GM10248 (cell line): ENCODE measurements at regions not wholly inside any gene's neighbourhood (a gene's known extent, or its start where the extent isn't known, plus 50 kb on each side); places are given as distances from the start of the nearest gene placed in this dataset.

ENCODE experiments used
- CTCF ChIA-PET: fragments of 300-600 bp; sonication (Branson Sonifier 250); formaldehyde crosslinking; extraction: SDS; loops from one replicate; lab custom pipeline; 2021; ENCODE audit warnings: antibody characterized with exemption; lab: Yijun Ruan, JAX
- POLR2A ChIA-PET: fragments of 350-650 bp; sonication (Branson Sonifier 250); formaldehyde crosslinking; extraction: SDS; loops from one replicate; lab custom pipeline; 2020; ENCODE audit warnings: antibody characterized with exemption; lab: Yijun Ruan, JAX
- DNase-seq: peaks from one replicate; pipeline ENCODE4 v3.0.0; 2012; ENCODE audit errors: extremely low spot score
- TF ChIP-seq, protein P1 (sequence below): IDR thresholded peaks from 2 replicates; pipeline ENCODE4 v1.5.1; 2012; ENCODE audit warnings: mild to moderate bottlenecking, low read depth; ENCODE audit errors: extremely low read depth, missing control alignments, control extremely low read depth

GRCh38 chr4:187469627-187470026 is 525.9 kb upstream of the ZFP42 start:
- POLR2A ChIA-PET: no interaction called here
- CTCF ChIA-PET: interaction anchor here (1.8 to 2.0 kb wide), 2 partner anchors 9 to 13 kb away, joined by 4 to 15 read pairs; no protein-coding TSS in a partner anchor
- DNase-seq: no peak
- TF ChIP-seq, protein P1, sequence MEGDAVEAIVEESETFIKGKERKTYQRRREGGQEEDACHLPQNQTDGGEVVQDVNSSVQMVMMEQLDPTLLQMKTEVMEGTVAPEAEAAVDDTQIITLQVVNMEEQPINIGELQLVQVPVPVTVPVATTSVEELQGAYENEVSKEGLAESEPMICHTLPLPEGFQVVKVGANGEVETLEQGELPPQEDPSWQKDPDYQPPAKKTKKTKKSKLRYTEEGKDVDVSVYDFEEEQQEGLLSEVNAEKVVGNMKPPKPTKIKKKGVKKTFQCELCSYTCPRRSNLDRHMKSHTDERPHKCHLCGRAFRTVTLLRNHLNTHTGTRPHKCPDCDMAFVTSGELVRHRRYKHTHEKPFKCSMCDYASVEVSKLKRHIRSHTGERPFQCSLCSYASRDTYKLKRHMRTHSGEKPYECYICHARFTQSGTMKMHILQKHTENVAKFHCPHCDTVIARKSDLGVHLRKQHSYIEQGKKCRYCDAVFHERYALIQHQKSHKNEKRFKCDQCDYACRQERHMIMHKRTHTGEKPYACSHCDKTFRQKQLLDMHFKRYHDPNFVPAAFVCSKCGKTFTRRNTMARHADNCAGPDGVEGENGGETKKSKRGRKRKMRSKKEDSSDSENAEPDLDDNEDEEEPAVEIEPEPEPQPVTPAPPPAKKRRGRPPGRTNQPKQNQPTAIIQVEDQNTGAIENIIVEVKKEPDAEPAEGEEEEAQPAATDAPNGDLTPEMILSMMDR: no peak

DNA sequence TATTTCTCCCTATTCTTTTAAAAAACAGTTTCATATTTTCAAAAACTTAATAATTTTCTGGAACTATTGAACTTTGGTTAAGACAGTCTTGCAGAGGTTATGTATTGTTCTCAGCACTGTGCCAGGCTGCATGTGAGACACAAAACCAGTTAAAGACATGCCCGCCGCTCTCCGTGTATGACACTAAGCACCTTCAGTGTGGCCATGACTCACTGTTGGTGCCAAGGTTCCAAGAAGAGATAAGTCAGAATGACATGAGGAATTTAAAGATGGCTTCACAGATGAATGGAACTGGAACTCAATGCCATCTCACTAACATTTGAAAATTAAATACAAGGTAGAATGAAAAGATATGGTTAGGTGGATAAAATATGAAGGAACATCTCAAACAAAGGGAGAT is 525.5 kb upstream of the ZFP42 start:
- POLR2A ChIA-PET: no interaction called here
- DNase-seq: no peak
- CTCF ChIA-PET: interaction anchor here (1.8 kb wide), 1 partner anchor 13 kb away, joined by 4 read pairs; no protein-coding TSS in a partner anchor
- TF ChIP-seq, protein P1: no peak

DNA sequence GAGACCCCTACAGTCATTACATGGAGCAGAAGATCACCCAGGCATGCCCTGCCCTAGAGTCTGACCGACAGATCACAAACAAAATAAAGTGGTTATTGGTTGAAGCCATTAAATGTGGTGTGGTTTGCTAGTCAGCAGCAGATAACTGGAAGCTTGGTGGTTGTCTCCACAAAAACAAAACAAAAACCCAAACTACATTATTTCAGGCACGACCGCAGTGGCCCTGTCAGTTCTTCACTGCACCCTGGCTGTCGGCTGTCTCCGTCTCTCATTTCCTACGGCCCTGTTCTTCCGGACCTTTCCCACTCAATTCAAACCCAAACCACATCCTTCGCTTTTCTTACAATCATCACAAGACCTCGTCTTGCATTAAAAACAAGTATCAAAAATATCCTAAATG is 521.3 kb upstream of the ZFP42 start:
- POLR2A ChIA-PET: no interaction called here
- TF ChIP-seq, protein P1: no peak
- DNase-seq: no peak
- CTCF ChIA-PET: no interaction called here

DNA sequence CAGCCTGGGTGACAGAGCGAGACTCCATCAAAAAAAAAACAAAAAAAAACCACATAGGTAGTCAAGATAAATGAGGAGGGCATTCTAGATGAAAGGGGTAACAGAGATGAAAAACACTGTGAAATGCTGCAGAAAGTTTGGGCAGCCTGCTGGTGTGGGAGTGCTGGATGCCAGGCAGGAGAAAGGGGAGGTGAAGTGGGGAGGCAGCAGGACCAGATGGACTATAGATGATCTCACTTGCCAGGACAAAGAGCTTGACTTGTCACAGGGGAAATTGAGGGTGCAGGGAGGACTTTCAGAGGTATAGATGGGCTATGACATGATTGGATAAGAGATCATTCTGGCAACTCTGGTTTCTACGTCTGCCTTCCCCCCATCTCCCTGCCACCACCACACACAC is 519.7 kb upstream of the ZFP42 start:
- DNase-seq: no peak
- POLR2A ChIA-PET: no interaction called here
- TF ChIP-seq, protein P1: no peak
- CTCF ChIA-PET: no interaction called here

GRCh38 chr4:187477224-187477623 is 518.3 kb upstream of the ZFP42 start:
- ChIA-PET CTCF (interaction anchor here (3.8 kb wide), 1 partner anchor 9 kb away, joined by 15 read pairs; no protein-coding TSS in a partner anchor), POLR2A (no interaction called here)
- DNase-seq: no peak
- TF ChIP-seq, protein P1: no peak

DNA sequence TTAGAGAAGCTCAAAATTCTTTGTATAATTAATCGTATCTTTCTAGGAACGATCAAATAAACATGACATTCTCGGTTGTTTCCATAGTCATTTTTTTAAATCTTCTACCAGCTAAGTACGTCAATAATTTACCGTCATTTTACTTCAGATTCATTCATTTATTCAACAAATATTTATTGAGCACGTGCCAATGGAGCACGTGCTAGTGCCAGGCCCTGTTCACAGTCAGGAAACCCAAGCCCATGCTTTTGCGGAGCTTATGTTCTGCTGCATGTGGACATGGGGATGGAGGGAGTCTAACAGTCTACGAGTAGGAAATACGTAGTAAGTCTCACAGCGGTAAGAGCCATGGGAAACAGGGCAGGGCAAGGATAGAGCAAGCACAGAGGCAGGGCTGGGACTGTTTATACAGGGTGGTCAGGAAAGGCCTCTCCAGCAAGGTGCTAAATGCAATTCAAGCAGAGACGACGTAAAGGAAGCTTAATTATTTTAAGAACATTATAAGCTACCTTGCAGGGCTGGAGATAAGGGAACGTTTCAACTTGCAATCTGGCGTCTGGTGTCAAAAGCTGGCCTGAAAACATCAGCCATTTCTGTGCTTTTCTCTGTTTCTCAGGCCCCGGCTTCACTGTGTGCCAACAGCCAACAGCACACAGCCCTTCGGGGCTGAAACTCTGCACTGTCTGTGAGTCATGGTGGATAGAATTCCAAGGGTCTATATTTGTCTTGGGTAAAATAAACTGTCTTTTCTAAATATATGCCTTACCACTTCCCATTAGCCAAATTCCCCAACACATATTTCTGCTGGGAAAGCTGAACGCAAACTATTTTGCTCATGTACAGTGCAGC is 517.1 kb upstream of the ZFP42 start:
- TF ChIP-seq, protein P1: no peak
- POLR2A ChIA-PET: no interaction called here
- DNase-seq: no peak
- CTCF ChIA-PET: interaction anchor here (0.8 to 3.8 kb wide), 2 partner anchors 10 to 13 kb away, joined by 4 to 15 read pairs; no protein-coding TSS in a partner anchor
